Fibroblast of villous mesenchyme (primary cell): ENCODE measurements at regions not wholly inside any gene's neighbourhood (a gene's known extent, or its start where the extent isn't known, plus 50 kb on each side); places are given as distances from the start of the nearest gene placed in this dataset.

Experiments used
- DNase-seq: peaks from one replicate; pipeline ENCODE4 v3.0.0-alpha.2; 2010; ENCODE audit warnings: low read depth
- H3K4me3 ChIP-seq: 2 replicates; pipeline ENCODE4 v1.5.1; 2011; ENCODE audit warnings: low read depth, mild to moderate bottlenecking, low read length
- CTCF ChIP-seq: IDR thresholded peaks from 2 replicates; pipeline ENCODE4 v1.5.1; 2012; ENCODE audit warnings: low read depth, mild to moderate bottlenecking, low read length; ENCODE audit not compliant: insufficient read depth

- TF ChIP-seq CTCF: no peak
- DNase-seq: no peak
- H3K4me3 ChIP-seq: no peak overlapping the region
Measured at GRCh38 chr7:67429735-67430134, 433.1 kb downstream of the TYW1 start.

DNA sequence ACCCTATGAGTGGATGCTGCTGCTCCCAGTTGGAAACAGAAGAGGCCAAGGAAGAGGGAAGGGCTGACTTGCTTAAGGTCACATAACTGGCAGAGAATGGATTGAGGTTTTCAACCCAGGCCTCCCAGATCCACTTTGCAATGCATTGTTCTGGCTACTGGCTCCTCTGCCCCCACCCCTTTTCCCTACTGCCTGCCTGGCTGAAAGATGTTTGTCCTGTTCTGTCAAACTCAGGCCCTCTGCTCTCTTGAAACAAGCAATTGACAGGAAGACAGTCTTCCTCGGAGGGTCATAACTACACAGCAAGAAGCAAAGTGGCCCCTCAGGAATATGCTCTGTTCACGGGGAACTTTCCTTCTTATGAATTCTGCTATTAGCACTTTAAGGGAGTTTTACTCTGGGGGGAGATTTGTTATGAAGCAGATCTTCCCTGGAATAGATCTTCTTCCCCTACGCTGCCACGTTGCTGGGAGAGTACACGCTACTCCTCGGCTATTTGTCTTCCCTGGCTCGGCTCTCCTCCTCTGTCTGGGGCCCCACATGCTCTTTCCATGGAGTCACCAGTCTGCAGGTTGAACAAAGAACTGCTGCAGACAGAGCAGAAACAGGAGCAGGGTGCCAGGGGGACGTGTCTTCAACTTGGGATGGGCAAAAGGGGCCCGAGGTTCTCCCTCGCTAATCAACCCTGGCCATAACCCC is 436.1 kb downstream of the TYW1 start:
- no peak for DNase-seq
- no peak overlapping the region for H3K4me3 ChIP-seq
- no peak for TF ChIP-seq CTCF

GRCh38 chr7:67435894-67436535 is 439.4 kb downstream of the TYW1 start:
- H3K4me3 ChIP-seq: no peak overlapping the region
- no peak for DNase-seq
- TF ChIP-seq CTCF: no peak

- DNase-seq: no peak
- H3K4me3 ChIP-seq: no peak overlapping the region
- TF ChIP-seq CTCF: no peak
Measured at GRCh38 chr7:67438198-67438882, 441.7 kb downstream of the TYW1 start.

DNA sequence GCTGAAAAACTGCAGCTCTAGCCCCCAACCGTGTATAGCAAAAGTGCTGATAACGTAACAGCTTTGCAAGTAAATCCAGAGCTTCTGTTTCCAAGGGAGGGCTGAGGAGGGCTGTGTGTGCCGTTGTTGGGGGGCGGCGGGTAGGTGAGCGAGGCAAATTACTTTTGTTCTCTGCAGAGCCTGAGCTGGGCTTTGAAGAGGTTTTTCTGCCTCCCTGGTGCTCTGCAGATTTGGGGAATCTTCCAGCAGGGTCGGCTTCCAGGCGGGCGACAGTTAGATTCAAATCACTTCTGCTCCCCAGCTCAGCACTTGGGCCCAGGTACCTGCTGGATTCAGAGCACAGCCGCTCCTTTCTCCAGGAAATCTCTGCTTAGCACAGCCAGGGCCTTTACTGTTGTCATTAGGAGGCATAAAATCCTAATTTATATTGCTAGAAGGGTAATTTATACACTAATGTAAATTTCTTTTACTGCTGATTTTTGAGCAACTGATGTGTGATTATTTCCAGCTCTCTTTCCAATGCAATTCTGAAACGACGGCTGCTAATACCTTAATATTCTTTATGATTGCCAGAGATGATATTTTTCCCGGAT is 442.4 kb downstream of the TYW1 start:
- TF ChIP-seq CTCF: no peak
- H3K4me3 ChIP-seq: no peak overlapping the region
- DNase-seq: no peak

GRCh38 chr7:67440321-67440720 is 443.7 kb downstream of the TYW1 start:
- H3K4me3 ChIP-seq: no peak overlapping the region
- no peak for DNase-seq
- no peak for TF ChIP-seq CTCF
